Heart left ventricle (tissue), 16 donors: ENCODE measurements at regions not wholly inside any gene's neighbourhood (a gene's known extent, or its start where the extent isn't known, plus 50 kb on each side); places are given as distances from the start of the nearest gene placed in this dataset.

ENCODE experiments used
- ATAC-seq, 4 donors: fragments of 200-7000 bp; cut with Tn5 transposase; one replicate each; pipeline ENCODE4 v1.9.1; 2020 to 2022; ENCODE audit warnings: moderate library complexity in 4 of 4, mild to moderate bottlenecking in 3 of 4, moderate number of reproducible peaks in 1 of 4
- DNase-seq, 5 donors: peaks; one replicate each; pipeline ENCODE4 v3.0.0-alpha.2; 2020
- H3K27ac ChIP-seq, 12 donors: fragments of 200-600 bp; sonication (generic) in 4 of 12; one replicate each; pipeline versions ENCODE4 v1.5.0 to v1.8.0; 2016 to 2022; ENCODE audit warnings: mild to moderate bottlenecking in 2 of 12
- H3K27me3 ChIP-seq, 9 donors: fragments of 200-600 bp; sonication (generic) in 2 of 9; one replicate each; pipeline versions ENCODE4 v1.5.1 to v1.8.0; 2016 to 2022; ENCODE audit warnings: mild to moderate bottlenecking in 3 of 9
- H3K36me3 ChIP-seq, 9 donors: fragments of 200-600 bp; sonication (generic) in 2 of 9; one replicate each; pipeline versions ENCODE4 v1.5.0 to v1.8.0; 2018 to 2022; ENCODE audit warnings: mild to moderate bottlenecking in 2 of 9
- H3K4me1 ChIP-seq, 12 donors: fragments of 200-600 bp; sonication (generic) in 4 of 12; one replicate each; pipeline versions ENCODE4 v1.5.0 to v1.8.0; 2016 to 2022; ENCODE audit warnings: mild to moderate bottlenecking in 3 of 12
- H3K4me3 ChIP-seq, 12 donors: fragments of 200-600 bp; sonication (generic) in 4 of 12; one replicate each; pipeline versions ENCODE4 v1.5.0 to v1.8.0; 2017 to 2022; ENCODE audit warnings: mild to moderate bottlenecking in 9 of 12, moderate library complexity in 4 of 12
- H3K9me3 ChIP-seq, 12 donors: fragments of 200-600 bp; sonication (generic) in 4 of 12; one replicate each; pipeline versions ENCODE4 v1.5.0 to v1.8.0; 2016 to 2022; ENCODE audit warnings: mild to moderate bottlenecking in 1 of 12
- CTCF ChIP-seq, 12 donors: fragments of 200-600 bp; sonication (generic) in 4 of 12; IDR thresholded peaks; one replicate each; pipeline versions ENCODE4 v1.5.0 to v1.8.0; 2018 to 2022; ENCODE audit warnings: antibody characterized with exemption in 12 of 12, mild to moderate bottlenecking in 5 of 12
- POLR2A ChIP-seq, 2 donors: fragments of 450-650 bp; IDR thresholded peaks; one replicate each; pipeline ENCODE4 v1.6.1; 2017; ENCODE audit warnings: antibody characterized with exemption in 2 of 2, mild to moderate bottlenecking in 2 of 2, moderate library complexity in 2 of 2
- WGBS, 4 donors: extraction: QIAGEN DNeasy Blood & Tissue Kit in 2 of 4; methylation state at CpG; one replicate each; pipeline versions ENCODE4 v1.1.5 to v1.1.7; 2013 to 2018; 5-methylcytosine and 5-hydroxymethylcytosine counted together
- intact Hi-C, 10 donors: fragments of 100-400 bp; cut with DNase I; formaldehyde crosslinking; loops; one replicate each; pipeline versions ENCODE4 v1.11.1 to v1.14.2; 2022
- donor health status: ischemic (EF 13 %, LVEDD 7.1; RV severe dilation, severe dysfunction).
- donor health status: healthy with polysubstance abuse.
- donor health status: DM: no; HTN: yes; CAD: no.
- donor health status: DM: no; HTN: no; CAD: no.
- donor health status: ischemic (EF 25% LVEDD 6.9; RV normal size, moderate dysfunction).
- donor health status: ischemic (EF 25% LVEDD 5.7; RV mildly dilated, moderate dysfunction).
- donor health status: healthy.
- donor health status: DM: yes; HTN: yes; CAD: no.
- donor health status: ischemic (EF 35%, LVEDD 5.7; RV mildly dilated, moderate dysfunction).
- donor health status: nonischemic (EF 11% LVEDD 7.7; RV severe dilation, severe dysfunction).
- donor health status: DM: yes; HTN: yes; CAD: no.
- donor health status: PGD.
- donor health status: ischemic (EF 29% LVEDD 5.4; RV normal size, mild dysfunction).
- donor health status: nonischemic (EF 23%, LVEDD 6.1; RV moderate dilation, normal function).

GRCh38 chr13:61756031-61756430, 340.4 kb upstream of the PCDH20 start:
- DNase-seq = no peak
- no peak for ATAC-seq
- H3K9me3 ChIP-seq = peaks cover 0 to 36% (median 13%) of the 10 kb centered on the region in 12 donors
- 58 to 67% (median 64%) methylated on average over 1 of the region's 1 CpG for WGBS, 4 donors
- no peaks in the 10 kb centered on the region for H3K27me3 ChIP-seq
- H3K4me3 ChIP-seq = no peak overlapping the region
- no peaks in the 10 kb centered on the region for H3K36me3 ChIP-seq
- TF ChIP-seq CTCF (IDR thresholded peaks at IDR 0.05) (no peak), POLR2A (IDR thresholded peaks at IDR 0.05) (no peak)
- H3K4me1 ChIP-seq = no peaks in the 10 kb centered on the region
- intact Hi-C loops = no loop called here
- H3K27ac ChIP-seq = no peak overlapping the region

- TF ChIP-seq CTCF (IDR thresholded peaks at IDR 0.05) (no peak), POLR2A (IDR thresholded peaks at IDR 0.05) (no peak)
- no peak overlapping the region for H3K27ac ChIP-seq
- H3K36me3 ChIP-seq = no peaks in the 10 kb centered on the region
- H3K27me3 ChIP-seq = no peaks in the 10 kb centered on the region
- H3K9me3 ChIP-seq = peaks cover 0 to 33% (median 7%) of the 10 kb centered on the region in 12 donors
- intact Hi-C loops = no loop called here
- no peaks in the 10 kb centered on the region for H3K4me1 ChIP-seq
- DNase-seq = no peak
- H3K4me3 ChIP-seq = no peak overlapping the region
- no peak for ATAC-seq
Measured at GRCh38 chr13:61751039-61751438, 335.4 kb upstream of the PCDH20 start.

- no peak overlapping the region for H3K27ac ChIP-seq
- intact Hi-C loops = no loop called here
- TF ChIP-seq CTCF (IDR thresholded peaks at IDR 0.05) = no peak
- no peak for TF ChIP-seq POLR2A (IDR thresholded peaks at IDR 0.05)
- H3K4me3 ChIP-seq = no peak overlapping the region
- no peaks in the 10 kb centered on the region for H3K27me3 ChIP-seq
- no peaks in the 10 kb centered on the region for H3K4me1 ChIP-seq
- H3K36me3 ChIP-seq = no peaks in the 10 kb centered on the region
- ATAC-seq = no peak
- H3K9me3 ChIP-seq = peaks cover 0 to 11% (median 0%) of the 10 kb centered on the region in 12 donors
- DNase-seq = no peak
- WGBS, 4 donors = 58 to 69% (median 62%) methylated on average over 2 of the region's 2 CpGs
Measured at GRCh38 chr13:61738236-61738750, 322.6 kb upstream of the PCDH20 start.

GRCh38 chr13:61734683-61735082, 319.0 kb upstream of the PCDH20 start:
- H3K4me3 ChIP-seq = no peak overlapping the region
- WGBS, 4 donors = 65 to 69% (median 67%) methylated on average over 1 of the region's 1 CpG
- peaks cover 0 to 7% (median 0%) of the 10 kb centered on the region in 12 donors for H3K9me3 ChIP-seq
- no peaks in the 10 kb centered on the region for H3K27me3 ChIP-seq
- no peak overlapping the region for H3K27ac ChIP-seq
- ATAC-seq (no peak), DNase-seq (no peak)
- H3K4me1 ChIP-seq = no peaks in the 10 kb centered on the region
- no peak for TF ChIP-seq POLR2A (IDR thresholded peaks at IDR 0.05)
- TF ChIP-seq CTCF (IDR thresholded peaks at IDR 0.05) = no peak
- no peaks in the 10 kb centered on the region for H3K36me3 ChIP-seq
- intact Hi-C loops = no loop called here
